Epithelial cell of esophagus (primary cell): ENCODE measurements at regions not wholly inside any gene's neighbourhood (a gene's known extent, or its start where the extent isn't known, plus 50 kb on each side); places are given as distances from the start of the nearest gene placed in this dataset.

Experiments
- DNase-seq: peaks from one replicate; pipeline ENCODE4 v3.0.0; 2010; ENCODE audit warnings: low read depth
- H3K4me3 ChIP-seq: 2 replicates; pipeline ENCODE4 v1.5.1; 2011; ENCODE audit warnings: mild to moderate bottlenecking, low read length, control low read depth
- TF ChIP-seq, protein P1 (sequence below): IDR thresholded peaks from 2 replicates; pipeline ENCODE4 v1.5.1; 2011; ENCODE audit warnings: low read depth, mild to moderate bottlenecking, low read length, control low read depth, inconsistent platforms; ENCODE audit not compliant: insufficient read depth; ENCODE audit errors: missing control alignments

- no peak for DNase-seq
- no peak overlapping the region for H3K4me3 ChIP-seq
- TF ChIP-seq, protein P1, sequence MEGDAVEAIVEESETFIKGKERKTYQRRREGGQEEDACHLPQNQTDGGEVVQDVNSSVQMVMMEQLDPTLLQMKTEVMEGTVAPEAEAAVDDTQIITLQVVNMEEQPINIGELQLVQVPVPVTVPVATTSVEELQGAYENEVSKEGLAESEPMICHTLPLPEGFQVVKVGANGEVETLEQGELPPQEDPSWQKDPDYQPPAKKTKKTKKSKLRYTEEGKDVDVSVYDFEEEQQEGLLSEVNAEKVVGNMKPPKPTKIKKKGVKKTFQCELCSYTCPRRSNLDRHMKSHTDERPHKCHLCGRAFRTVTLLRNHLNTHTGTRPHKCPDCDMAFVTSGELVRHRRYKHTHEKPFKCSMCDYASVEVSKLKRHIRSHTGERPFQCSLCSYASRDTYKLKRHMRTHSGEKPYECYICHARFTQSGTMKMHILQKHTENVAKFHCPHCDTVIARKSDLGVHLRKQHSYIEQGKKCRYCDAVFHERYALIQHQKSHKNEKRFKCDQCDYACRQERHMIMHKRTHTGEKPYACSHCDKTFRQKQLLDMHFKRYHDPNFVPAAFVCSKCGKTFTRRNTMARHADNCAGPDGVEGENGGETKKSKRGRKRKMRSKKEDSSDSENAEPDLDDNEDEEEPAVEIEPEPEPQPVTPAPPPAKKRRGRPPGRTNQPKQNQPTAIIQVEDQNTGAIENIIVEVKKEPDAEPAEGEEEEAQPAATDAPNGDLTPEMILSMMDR = no peak
These were observed 193.7 kb upstream of the PWP1 start for GRCh38 chr12:107491856-107492255.

DNA sequence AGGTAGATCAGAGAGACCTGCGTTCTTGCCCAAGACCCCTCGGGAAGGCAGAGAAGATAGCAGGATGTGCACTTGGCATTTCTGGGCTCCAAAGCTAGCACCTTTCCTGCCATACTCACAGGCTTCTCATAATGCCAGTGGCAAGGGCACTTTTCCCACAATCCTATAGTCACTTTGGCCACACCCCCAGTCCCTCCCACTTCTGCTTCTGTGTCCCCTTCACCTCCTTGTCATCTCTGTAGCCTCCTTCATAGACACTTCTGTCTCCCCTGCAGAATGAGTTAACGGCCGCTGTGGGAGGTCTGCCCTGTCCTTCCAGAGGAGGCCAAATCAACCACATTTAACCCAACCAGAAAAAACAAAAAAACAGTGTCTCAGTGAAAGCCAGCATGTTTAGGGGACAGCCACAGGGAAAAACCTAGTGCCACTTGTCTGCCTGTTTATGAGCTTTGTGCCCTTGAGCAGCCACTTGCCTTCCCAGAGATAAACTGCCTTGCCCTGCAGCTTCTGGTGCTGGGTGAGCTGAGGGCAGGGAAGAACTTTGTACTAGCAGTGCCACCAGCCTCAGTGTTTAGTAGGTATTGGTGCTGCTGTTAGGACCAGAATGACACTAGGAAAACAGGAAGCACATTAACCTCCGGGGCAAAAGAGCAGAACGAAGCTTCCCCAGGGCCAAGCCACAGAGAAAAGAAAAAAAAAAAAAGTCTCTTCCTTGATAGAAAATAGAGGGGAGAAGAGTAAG, 193.0 kb upstream of the PWP1 start:
- DNase-seq = no peak
- TF ChIP-seq, protein P1 = no peak
- no peak overlapping the region for H3K4me3 ChIP-seq

GRCh38 chr12:107493135-107493494, 192.5 kb upstream of the PWP1 start:
- TF ChIP-seq, protein P1 = no peak
- DNase-seq = no peak
- no peak overlapping the region for H3K4me3 ChIP-seq

GRCh38 chr12:107493666-107494065, 191.9 kb upstream of the PWP1 start:
- no peak overlapping the region for H3K4me3 ChIP-seq
- TF ChIP-seq, protein P1 = no peak
- DNase-seq = no peak

GRCh38 chr12:107494331-107494730, 191.3 kb upstream of the PWP1 start:
- no peak overlapping the region for H3K4me3 ChIP-seq
- TF ChIP-seq, protein P1 = no peak
- DNase-seq = no peak

GRCh38 chr12:107495604-107496003, 190.0 kb upstream of the PWP1 start:
- DNase-seq = no peak
- no peak overlapping the region for H3K4me3 ChIP-seq
- TF ChIP-seq, protein P1 = no peak

DNA sequence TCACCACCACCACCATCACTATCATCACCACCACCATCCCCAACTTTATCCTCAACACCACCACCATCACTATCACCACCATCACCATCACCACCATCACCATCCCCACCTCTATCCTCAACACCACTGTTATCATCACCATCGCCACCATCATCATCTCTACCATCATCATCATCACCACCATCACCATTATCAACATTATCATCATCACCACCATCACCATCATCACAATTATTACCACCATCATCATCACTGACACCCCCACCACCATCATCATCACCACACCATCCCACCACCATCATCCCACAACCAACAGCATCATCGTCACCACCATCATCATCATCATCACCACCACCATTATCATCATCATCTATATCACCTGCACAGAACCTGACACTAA, 188.4 kb upstream of the PWP1 start:
- no peak for DNase-seq
- TF ChIP-seq, protein P1 = no peak
- no peak overlapping the region for H3K4me3 ChIP-seq
